Progenitor cell of endocrine pancreas (in vitro differentiated cells): ENCODE measurements at regions not wholly inside any gene's neighbourhood (a gene's known extent, or its start where the extent isn't known, plus 50 kb on each side); places are given as distances from the start of the nearest gene placed in this dataset.

Source experiments
- DNase-seq: peaks from one replicate; pipeline ENCODE4 v3.0.0; 2021; ENCODE audit warnings: low spot score; ENCODE audit not compliant: unreplicated experiment
- H3K27ac Mint-ChIP-seq: 2 replicates; pipeline ENCODE4 v1.8.0; 2021; ENCODE audit warnings: mild to moderate bottlenecking, moderate library complexity, mixed read lengths
- H3K27me3 Mint-ChIP-seq: 2 replicates; pipeline ENCODE4 v1.8.0; 2021; ENCODE audit warnings: mixed read lengths
- H3K36me3 Mint-ChIP-seq: 2 replicates; pipeline ENCODE4 v1.8.0; 2022; ENCODE audit warnings: mixed read lengths; ENCODE audit not compliant: insufficient read depth
- H3K4me1 Mint-ChIP-seq: 2 replicates; pipeline ENCODE4 v1.8.0; 2021; ENCODE audit warnings: low read depth, mixed read lengths
- H3K4me3 Mint-ChIP-seq: 2 replicates; pipeline ENCODE4 v1.8.0; 2021; ENCODE audit warnings: low read depth, mild to moderate bottlenecking, moderate library complexity, mixed read lengths
- H3K9me3 Mint-ChIP-seq: 2 replicates; pipeline ENCODE4 v1.8.0; 2021; ENCODE audit warnings: low read depth, mixed read lengths
- CTCF ChIP-seq: fragments of 200-600 bp; sonication (generic); IDR thresholded peaks from one replicate; pipeline ENCODE4 v1.5.0; 2021; ENCODE audit warnings: antibody characterized with exemption, mild to moderate bottlenecking; ENCODE audit not compliant: unreplicated experiment

GRCh38 chr1:177793900-177794299, 176.0 kb downstream of the SEC16B start:
- DNase-seq, result no peak
- Mint-ChIP-seq H3K36me3 (no peaks in the 10 kb centered on the region), H3K4me1 (peaks cover 24% of the 10 kb centered on the region), H3K4me3 (no peak overlapping the region), H3K27ac (peak overlapping the region; percentile 84), H3K9me3 (no peaks in the 10 kb centered on the region), H3K27me3 (peaks cover 11% of the 10 kb centered on the region)
- no peak for TF ChIP-seq CTCF

GRCh38 chr1:177790566-177790965, 179.3 kb downstream of the SEC16B start:
- Mint-ChIP-seq H3K36me3 (no peaks in the 10 kb centered on the region), H3K27me3 (peaks cover 33% of the 10 kb centered on the region), H3K9me3 (no peaks in the 10 kb centered on the region), H3K27ac (no peak overlapping the region), H3K4me1 (peaks cover 23% of the 10 kb centered on the region), H3K4me3 (no peak overlapping the region)
- DNase-seq, result no peak
- TF ChIP-seq CTCF, result no peak

GRCh38 chr1:177789956-177790355, 179.9 kb downstream of the SEC16B start:
- TF ChIP-seq CTCF, result no peak
- H3K9me3 Mint-ChIP-seq, result no peaks in the 10 kb centered on the region
- no peak overlapping the region for H3K4me3 Mint-ChIP-seq
- H3K27ac Mint-ChIP-seq, result no peak overlapping the region
- H3K4me1 Mint-ChIP-seq, result peaks cover 24% of the 10 kb centered on the region
- no peak for DNase-seq
- H3K27me3 Mint-ChIP-seq, result peaks cover 33% of the 10 kb centered on the region
- H3K36me3 Mint-ChIP-seq, result no peaks in the 10 kb centered on the region

GRCh38 chr1:177786176-177786745, 183.6 kb downstream of the SEC16B start:
- H3K36me3 Mint-ChIP-seq, result no peaks in the 10 kb centered on the region
- no peak overlapping the region for H3K27ac Mint-ChIP-seq
- peaks cover 16% of the 10 kb centered on the region for H3K4me1 Mint-ChIP-seq
- DNase-seq, result no peak
- no peak for TF ChIP-seq CTCF
- H3K27me3 Mint-ChIP-seq, result peaks cover 35% of the 10 kb centered on the region
- no peaks in the 10 kb centered on the region for H3K9me3 Mint-ChIP-seq
- H3K4me3 Mint-ChIP-seq, result no peak overlapping the region

- no peak for DNase-seq
- no peak overlapping the region for H3K27ac Mint-ChIP-seq
- H3K4me3 Mint-ChIP-seq, result no peak overlapping the region
- peaks cover 40% of the 10 kb centered on the region for H3K27me3 Mint-ChIP-seq
- peaks cover 16% of the 10 kb centered on the region for H3K4me1 Mint-ChIP-seq
- H3K36me3 Mint-ChIP-seq, result no peaks in the 10 kb centered on the region
- H3K9me3 Mint-ChIP-seq, result no peaks in the 10 kb centered on the region
- TF ChIP-seq CTCF, result no peak
Measured at GRCh38 chr1:177784936-177785335, 184.9 kb downstream of the SEC16B start.
